C4-2B (cell line): ENCODE measurements at regions not wholly inside any gene's neighbourhood (a gene's known extent, or its start where the extent isn't known, plus 50 kb on each side); places are given as distances from the start of the nearest gene placed in this dataset.

Source experiments
- H3K27ac ChIP-seq: fragments of 450-650 bp; 2 replicates; pipeline ENCODE4 v1.5.1; 2017
- ZFX ChIP-seq: fragments of 450-650 bp; IDR thresholded peaks from 2 replicates; pipeline ENCODE4 v1.6.1; 2017
- TF ChIP-seq, protein P1 (sequence below): fragments of 450-650 bp; conservative IDR thresholded peaks from 2 replicates; pipeline ENCODE4 v1.5.1; 2017; ENCODE audit warnings: mild to moderate bottlenecking

DNA sequence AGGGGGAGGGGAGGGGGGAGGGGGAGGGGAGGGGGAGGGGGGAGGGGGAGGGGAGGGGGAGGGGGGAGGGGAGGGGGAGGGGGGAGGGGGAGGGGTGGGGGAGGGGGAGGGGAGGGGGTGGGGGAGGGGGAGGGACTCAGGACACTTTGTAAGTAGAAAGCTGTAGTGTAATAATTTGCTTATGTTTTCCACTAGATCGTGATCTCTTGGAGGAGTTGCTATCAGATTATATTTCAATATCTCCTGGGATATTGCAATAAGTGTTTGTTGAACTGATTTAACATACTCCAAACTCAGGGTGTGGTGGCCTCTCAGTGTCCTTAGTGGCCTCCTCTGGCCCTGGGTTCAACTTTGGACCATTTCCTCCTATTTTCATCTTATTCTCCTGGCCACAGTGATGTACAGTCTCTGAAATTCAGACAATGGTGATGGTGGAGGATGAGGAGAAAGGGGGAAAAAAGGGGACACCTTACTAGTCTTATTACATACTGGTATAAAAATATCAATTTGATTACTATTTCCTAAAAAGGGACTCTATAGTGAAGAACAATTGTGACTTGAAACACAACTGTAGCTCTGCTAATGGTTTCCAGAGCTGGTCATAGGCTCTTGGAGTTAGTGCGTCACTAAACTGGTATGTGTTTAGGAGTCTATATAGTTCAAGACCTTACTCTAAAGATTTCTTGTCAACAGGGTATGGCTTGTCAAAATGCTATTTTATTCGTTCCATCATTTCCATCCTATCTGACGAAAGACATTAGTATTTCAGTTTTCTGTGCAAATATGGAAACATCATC lies 89.6 kb downstream of the DDX1 start:
- no peak for TF ChIP-seq ZFX
- TF ChIP-seq, protein P1, sequence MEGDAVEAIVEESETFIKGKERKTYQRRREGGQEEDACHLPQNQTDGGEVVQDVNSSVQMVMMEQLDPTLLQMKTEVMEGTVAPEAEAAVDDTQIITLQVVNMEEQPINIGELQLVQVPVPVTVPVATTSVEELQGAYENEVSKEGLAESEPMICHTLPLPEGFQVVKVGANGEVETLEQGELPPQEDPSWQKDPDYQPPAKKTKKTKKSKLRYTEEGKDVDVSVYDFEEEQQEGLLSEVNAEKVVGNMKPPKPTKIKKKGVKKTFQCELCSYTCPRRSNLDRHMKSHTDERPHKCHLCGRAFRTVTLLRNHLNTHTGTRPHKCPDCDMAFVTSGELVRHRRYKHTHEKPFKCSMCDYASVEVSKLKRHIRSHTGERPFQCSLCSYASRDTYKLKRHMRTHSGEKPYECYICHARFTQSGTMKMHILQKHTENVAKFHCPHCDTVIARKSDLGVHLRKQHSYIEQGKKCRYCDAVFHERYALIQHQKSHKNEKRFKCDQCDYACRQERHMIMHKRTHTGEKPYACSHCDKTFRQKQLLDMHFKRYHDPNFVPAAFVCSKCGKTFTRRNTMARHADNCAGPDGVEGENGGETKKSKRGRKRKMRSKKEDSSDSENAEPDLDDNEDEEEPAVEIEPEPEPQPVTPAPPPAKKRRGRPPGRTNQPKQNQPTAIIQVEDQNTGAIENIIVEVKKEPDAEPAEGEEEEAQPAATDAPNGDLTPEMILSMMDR = no peak
- H3K27ac ChIP-seq = no peak overlapping the region

- no peak for TF ChIP-seq ZFX
- TF ChIP-seq, protein P1 = no peak
- H3K27ac ChIP-seq = no peak overlapping the region
These were observed 90.7 kb downstream of the DDX1 start for GRCh38 chr2:15682354-15682753.

GRCh38 chr2:15684161-15685039 lies 92.7 kb downstream of the DDX1 start:
- no peak overlapping the region for H3K27ac ChIP-seq
- TF ChIP-seq, protein P1 = no peak
- no peak for TF ChIP-seq ZFX

DNA sequence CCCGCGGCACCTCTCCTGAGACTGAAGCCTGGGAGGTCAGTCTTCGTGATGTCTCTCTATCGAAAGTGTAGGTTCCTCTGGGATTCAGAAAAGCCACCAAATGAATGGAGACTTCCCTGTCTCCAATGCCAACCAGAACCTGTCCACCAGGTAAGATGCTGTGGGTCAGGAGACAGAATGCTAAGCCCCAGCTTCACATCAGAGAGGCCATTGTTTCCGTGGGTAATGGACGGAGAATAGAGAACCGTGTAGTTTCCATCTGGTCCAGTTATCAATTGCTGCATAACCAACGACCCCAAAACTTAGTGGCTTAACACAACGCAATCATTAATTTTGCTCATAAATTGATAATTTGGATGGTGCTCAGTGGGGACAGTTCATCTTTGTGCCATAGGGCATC lies 93.5 kb downstream of the DDX1 start:
- no peak for TF ChIP-seq ZFX
- TF ChIP-seq, protein P1 = no peak
- H3K27ac ChIP-seq = no peak overlapping the region

GRCh38 chr2:15686643-15687042 lies 95.0 kb downstream of the DDX1 start:
- TF ChIP-seq, protein P1 = no peak
- no peak for TF ChIP-seq ZFX
- no peak overlapping the region for H3K27ac ChIP-seq

- TF ChIP-seq ZFX = no peak
- TF ChIP-seq, protein P1 = no peak
- no peak overlapping the region for H3K27ac ChIP-seq
These were observed 95.6 kb downstream of the DDX1 start for GRCh38 chr2:15687243-15687642.

DNA sequence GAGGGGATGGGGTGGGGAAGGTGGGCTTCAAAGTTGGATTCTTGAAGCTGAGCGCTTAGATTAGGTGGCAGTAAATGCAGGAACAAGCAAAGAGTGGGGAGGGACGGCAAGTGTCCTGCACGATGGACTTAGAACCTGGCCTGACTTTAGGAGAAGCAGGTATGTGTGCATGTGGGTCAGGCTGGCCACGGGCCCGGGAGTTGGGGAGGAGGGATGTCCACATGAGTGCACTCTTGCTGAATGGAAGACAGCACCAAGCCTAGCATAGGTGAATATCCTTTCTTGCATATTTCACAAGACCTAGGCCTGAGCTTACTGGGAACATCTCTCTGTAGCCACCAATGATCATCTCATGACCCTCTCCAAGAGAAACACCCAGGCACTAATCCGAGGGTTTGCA lies 96.1 kb downstream of the DDX1 start:
- no peak for TF ChIP-seq ZFX
- TF ChIP-seq, protein P1 = no peak

More for the DNA sequence above, 96.1 kb downstream of the DDX1 start:
- H3K27ac ChIP-seq = no peak overlapping the region
